Left ventricle myocardium superior (tissue), 1 donor: ENCODE measurements at regions not wholly inside any gene's neighbourhood (a gene's known extent, or its start where the extent isn't known, plus 50 kb on each side); places are given as distances from the start of the nearest gene placed in this dataset.
A peak's percentile ranks its signal among the peaks of the same experiment; 100 is the strongest.

Experiments used
- ATAC-seq: fragments of 200-7000 bp; cut with Tn5 transposase; one replicate; pipeline ENCODE4 v1.9.1; 2020; ENCODE audit warnings: mild to moderate bottlenecking, moderate library complexity
- DNase-seq: peaks from one replicate; pipeline ENCODE4 v3.0.0-alpha.2; 2020
- intact Hi-C: fragments of 100-400 bp; cut with micrococcal nuclease; formaldehyde crosslinking; loops from one replicate; pipeline ENCODE4 v1.11.0; 2022
- donor health status: DM: no; HTN: yes; CAD: no; lungs with severe emphysema.

GRCh38 chr6:146898888-146899227, 300.1 kb downstream of the ADGB start:
- intact Hi-C loops: no loop called here
- ATAC-seq: no peak
- no peak for DNase-seq

- DNase-seq (no peak), ATAC-seq (no peak)
- intact Hi-C loops: no loop called here
Measured at GRCh38 chr6:146901940-146902816, 302.0 kb upstream of the STXBP5 start.

- intact Hi-C loops: no loop called here
- DNase-seq (no peak), ATAC-seq (peak; percentile 38)
Measured at GRCh38 chr6:146902846-146903245, 301.4 kb upstream of the STXBP5 start.

- DNase-seq (no peak), ATAC-seq (no peak)
- intact Hi-C loops: no loop called here
Measured at GRCh38 chr6:146903451-146903850, 300.8 kb upstream of the STXBP5 start.

DNA sequence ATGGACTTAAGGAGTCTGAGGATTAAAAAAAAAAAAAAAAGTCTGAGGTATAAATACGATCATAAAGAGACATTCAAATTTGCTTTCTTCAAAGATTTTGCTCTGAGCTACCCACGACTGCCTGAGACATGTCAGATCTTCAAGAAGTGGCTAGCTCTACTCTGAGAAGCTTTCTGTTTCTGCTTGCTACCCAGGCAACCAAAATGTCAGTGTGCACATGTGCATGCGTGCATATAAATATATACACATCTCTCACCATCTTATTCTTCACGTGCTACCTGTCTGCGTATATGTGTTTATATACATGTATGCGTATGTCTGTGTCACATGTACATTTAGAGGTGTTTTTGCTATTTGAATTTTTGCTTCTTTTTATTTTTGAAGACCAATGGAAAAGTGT, 299.6 kb upstream of the STXBP5 start:
- no peak for ATAC-seq
- intact Hi-C loops: no loop called here
- no peak for DNase-seq

GRCh38 chr6:146905181-146905704, 299.0 kb upstream of the STXBP5 start:
- peak; percentile 47 for ATAC-seq
- DNase-seq: no peak
- intact Hi-C loops: no loop called here

- intact Hi-C loops: no loop called here
- no peak for ATAC-seq
- no peak for DNase-seq
Measured at GRCh38 chr6:146908786-146909185, 295.4 kb upstream of the STXBP5 start.

- DNase-seq: no peak
- ATAC-seq: no peak
- intact Hi-C loops: no loop called here
Measured at GRCh38 chr6:146909376-146909775, 294.8 kb upstream of the STXBP5 start.

DNA sequence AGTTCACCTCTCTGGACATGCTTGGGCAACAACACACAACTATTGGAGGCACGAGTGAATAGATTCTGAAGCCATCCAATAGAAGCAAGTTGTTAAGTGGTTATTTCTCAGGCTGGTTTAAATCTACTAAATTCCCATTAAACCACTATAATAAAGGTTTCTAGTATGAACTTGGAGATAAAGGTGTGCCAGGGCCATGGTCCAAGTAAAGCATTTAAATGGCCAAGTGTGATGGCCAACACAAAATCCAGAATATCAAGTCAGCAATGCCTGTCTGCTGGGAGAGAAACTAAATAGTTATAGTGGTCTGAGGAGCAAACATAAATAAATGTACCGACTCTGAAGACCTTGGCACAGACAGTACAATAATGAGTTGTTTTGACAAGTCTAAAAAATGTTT, 294.3 kb upstream of the STXBP5 start:
- ATAC-seq (no peak), DNase-seq (no peak)
- intact Hi-C loops: no loop called here

DNA sequence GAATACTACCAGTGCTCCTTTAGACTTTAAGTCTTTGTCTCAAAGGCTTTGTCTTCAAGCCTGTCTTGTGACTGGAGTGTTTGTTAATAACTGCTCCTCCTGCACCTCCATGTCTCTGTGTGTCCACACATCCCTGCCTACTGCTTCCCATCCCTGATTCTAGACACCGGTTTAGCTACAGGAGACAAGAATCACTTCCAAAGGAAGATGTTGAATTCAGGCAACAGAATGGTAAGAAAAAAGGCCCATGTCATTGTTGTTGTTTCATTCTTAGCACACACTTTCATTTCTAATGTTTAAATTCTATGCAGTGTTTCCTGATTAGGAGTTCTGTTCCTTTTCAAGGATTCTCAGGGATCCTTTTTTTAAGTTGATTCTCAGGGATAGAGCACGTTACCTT, 293.6 kb upstream of the STXBP5 start:
- no peak for ATAC-seq
- no peak for DNase-seq
- intact Hi-C loops: no loop called here

DNA sequence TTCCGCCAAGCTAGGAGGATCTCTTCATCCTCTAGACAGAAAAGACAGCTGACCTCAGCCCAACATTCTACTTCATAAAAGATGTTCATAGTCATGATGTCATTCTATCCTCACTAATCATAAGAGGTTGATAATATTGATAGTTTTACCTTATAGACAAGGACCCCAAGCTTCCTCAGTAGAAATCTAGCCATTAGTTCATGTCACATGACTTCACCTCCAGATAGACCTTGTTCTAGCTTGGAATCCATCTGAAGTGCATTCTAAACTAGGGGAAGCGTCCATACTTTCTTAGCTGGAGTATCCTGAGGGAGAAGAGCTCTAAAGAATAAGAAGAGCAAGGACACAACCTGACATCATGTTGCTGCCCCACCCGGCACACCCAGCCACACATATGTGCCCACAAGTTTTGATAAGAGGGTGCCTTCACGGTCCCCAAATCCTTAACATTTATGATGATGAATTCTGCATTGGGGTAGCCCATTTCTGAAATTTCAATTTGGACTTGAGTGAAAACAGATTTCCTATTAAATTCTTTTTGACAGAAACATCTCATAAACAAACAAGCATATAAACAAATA, 292.5 kb upstream of the STXBP5 start:
- intact Hi-C loops: no loop called here
- DNase-seq (no peak), ATAC-seq (no peak)

GRCh38 chr6:146912730-146913685, 291.2 kb upstream of the STXBP5 start:
- ATAC-seq: no peak
- no peak for DNase-seq
- intact Hi-C loops: no loop called here

- peak; percentile 52 for DNase-seq
- peak; percentile 93 for ATAC-seq
- intact Hi-C loops: no loop called here
Measured at GRCh38 chr6:146913842-146914488, 290.3 kb upstream of the STXBP5 start.

DNA sequence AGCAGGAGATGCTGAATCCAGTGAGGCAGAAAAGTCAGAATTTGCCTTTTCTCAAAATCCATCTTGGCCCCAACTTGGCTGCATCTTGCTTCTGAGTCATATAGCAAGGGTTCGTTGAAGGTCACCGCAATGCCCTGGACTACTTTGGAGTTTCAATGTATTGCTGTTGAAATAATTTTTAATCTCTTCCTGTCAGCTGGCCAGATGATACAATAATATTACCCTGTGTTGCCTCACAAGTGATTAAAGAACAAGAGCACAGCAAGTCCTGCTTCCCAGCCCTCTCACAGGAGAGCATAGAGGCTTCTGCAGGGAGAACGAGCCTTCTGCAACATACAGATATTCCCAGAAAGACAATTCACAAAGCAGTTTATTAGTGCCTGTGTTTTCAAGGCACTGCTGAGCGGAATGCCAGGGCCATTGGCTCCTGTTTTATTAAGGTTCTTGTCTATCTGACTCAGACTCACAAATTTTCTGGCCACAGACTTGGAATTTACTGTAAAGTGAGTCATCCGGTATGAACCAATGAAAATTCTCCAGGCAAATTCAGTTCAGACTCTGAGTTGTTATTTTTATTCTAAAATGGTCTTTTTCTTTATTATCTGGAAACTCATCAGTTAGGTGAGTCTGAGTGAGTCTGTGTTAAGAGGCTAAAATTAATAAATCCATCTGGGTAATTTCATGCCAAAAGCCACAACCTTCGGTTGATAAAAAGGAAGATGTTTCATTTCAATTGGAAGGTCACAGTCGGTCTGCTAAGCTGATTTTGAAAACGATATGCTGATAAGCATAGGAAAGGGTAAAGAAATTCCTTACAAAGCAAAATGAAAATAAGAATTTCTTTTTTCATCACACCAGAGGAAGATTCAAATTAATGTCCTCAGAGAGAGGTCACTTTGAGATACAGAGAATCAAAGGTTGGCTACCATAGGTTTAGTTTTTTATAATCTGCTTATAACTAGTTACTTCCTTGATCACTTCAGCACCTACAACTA, 289.4 kb upstream of the STXBP5 start:
- intact Hi-C loops: no loop called here
- ATAC-seq: peak; percentile 91
- DNase-seq: no peak

DNA sequence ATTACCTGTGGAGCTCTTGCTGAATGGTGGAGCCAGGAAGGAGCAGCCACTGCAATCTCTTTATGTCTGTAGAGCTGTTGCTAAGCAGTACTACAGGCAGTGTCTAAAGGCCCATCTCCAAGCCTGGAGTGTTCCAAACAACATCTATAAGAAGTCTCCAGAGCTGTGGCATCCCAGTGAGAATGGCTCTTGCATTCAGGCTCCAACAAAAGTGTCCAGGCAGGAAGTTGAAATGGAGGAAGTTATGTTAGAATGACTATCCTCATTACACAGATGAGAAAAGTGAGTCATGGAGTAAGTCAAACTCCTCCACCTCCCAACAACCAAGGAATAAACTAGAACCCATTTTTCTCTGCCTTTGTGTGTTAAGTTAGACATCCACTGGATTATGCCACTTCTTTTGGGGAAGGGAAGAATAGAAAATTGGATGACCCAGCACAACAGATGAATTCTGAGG, 288.5 kb upstream of the STXBP5 start:
- DNase-seq (no peak), ATAC-seq (no peak)
- intact Hi-C loops: no loop called here

DNA sequence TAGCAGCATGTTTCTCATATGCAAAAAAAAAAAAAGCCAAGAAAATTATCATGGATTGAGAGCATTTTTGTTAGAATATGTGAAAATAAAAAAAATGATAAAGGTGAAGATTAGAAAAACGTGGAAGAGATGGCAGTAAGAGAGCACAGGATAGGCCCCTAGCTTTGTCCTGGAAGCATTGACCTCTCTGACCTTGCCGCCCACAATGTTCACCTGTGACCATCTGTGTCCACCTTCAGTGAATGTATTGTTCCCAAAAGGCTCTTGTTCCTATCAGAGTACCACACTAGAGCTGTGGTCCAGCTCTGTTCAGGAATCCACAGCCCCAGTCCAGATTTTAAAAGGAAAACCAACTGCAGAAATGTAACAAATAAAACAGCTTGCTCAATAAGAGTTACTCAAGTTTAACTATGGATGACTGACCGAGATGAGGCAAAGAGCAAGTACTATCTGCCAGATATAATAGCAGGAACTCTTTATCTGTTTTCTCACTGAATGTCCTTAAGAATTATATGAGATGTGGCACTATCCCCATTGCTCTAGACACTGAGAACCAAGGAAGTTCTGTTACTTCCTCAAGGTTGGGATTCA, 287.7 kb upstream of the STXBP5 start:
- no peak for ATAC-seq
- intact Hi-C loops: no loop called here
- DNase-seq: no peak

DNA sequence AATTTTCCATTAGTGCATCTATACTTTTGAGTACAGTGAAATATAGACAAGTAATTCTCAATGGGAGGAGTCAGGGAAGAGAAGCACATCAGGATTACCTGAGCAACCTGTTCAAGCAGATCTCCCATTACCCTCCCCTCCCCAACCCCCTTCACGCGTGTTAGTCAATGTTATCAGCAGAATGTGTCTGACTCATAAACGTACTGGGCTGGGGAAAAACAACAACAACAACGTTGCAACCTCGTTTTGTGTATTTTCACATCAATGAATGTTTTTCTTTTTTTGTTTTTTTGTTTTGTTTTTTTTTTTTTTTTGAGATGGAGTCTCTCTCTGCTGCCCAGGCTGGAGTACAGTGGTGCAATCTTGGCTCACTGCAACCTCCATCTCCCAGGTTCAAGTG, 287.0 kb upstream of the STXBP5 start:
- DNase-seq: no peak
- no peak for ATAC-seq
- intact Hi-C loops: no loop called here

GRCh38 chr6:146917979-146918378, 286.2 kb upstream of the STXBP5 start:
- no peak for DNase-seq
- no peak for ATAC-seq
- intact Hi-C loops: no loop called here
